GM10266 (cell line): ENCODE measurements at regions not wholly inside any gene's neighbourhood (a gene's known extent, or its start where the extent isn't known, plus 50 kb on each side); places are given as distances from the start of the nearest gene placed in this dataset.

Source experiments
- DNase-seq: peaks from one replicate; pipeline ENCODE4 v3.0.0; 2012; ENCODE audit errors: extremely low spot score
- CTCF ChIP-seq: IDR thresholded peaks from 2 replicates; pipeline ENCODE4 v1.5.1; 2012; ENCODE audit warnings: mild to moderate bottlenecking, low read depth; ENCODE audit not compliant: control insufficient read depth, insufficient read depth; ENCODE audit errors: missing control alignments

- no peak for DNase-seq
Measured at GRCh38 chr1:25082216-25082899, 149.9 kb downstream of the SYF2 start.

GRCh38 chr1:25081496-25081895 is 150.8 kb downstream of the SYF2 start:
- no peak for TF ChIP-seq CTCF
- DNase-seq = no peak

More at GRCh38 chr1:25082216-25082899, 149.9 kb downstream of the SYF2 start:
- TF ChIP-seq CTCF = no peak

- TF ChIP-seq CTCF = no peak
- DNase-seq = no peak
Measured at GRCh38 chr1:25080294-25081209, 150.5 kb upstream of the RUNX3 start.

- no peak for DNase-seq
- no peak for TF ChIP-seq CTCF
Measured at GRCh38 chr1:25079048-25079447, 149.0 kb upstream of the RUNX3 start.

- no peak for DNase-seq
- TF ChIP-seq CTCF = no peak
Measured at GRCh38 chr1:25074351-25075227, 144.5 kb upstream of the RUNX3 start.

GRCh38 chr1:25073640-25074270 is 143.7 kb upstream of the RUNX3 start:
- TF ChIP-seq CTCF = no peak
- DNase-seq = no peak
